HepG2 (cell line): ENCODE measurements at regions not wholly inside any gene's neighbourhood (a gene's known extent, or its start where the extent isn't known, plus 50 kb on each side); places are given as distances from the start of the nearest gene placed in this dataset.

Experiments
- CBFB ChIP-seq: sonication (generic); formaldehyde crosslinking; IDR thresholded peaks from 2 replicates; pipeline ENCODE4 v1.4.0; 2020; ENCODE audit warnings: missing genetic modification reagents
- CTCF ChIP-seq: sonication (generic); formaldehyde crosslinking; IDR thresholded peaks from 2 replicates; pipeline ENCODE4 v1.5.0; 2020; ENCODE audit warnings: mild to moderate bottlenecking, missing genetic modification reagents, moderate library complexity
- HNRNPL ChIP-seq: fragments of 200-400 bp; formaldehyde crosslinking; IDR thresholded peaks from 2 replicates; pipeline ENCODE4 v1.6.1; 2017; ENCODE audit warnings: mild to moderate bottlenecking, low read depth, low read length
- MXI1 ChIP-seq: IDR thresholded peaks from 3 replicates; pipeline ENCODE4 v1.6.1; 2012; ENCODE audit warnings: low read depth, low read length, inconsistent platforms, borderline replicate concordance
- NCOA5 ChIP-seq: sonication (generic); formaldehyde crosslinking; IDR thresholded peaks from 2 replicates; pipeline ENCODE4 v1.4.0; 2020; ENCODE audit warnings: missing genetic modification reagents
- POLR2A ChIP-seq, 2 experiments: IDR thresholded peaks; 2 replicates each; pipeline ENCODE4 v1.6.1; 2011; ENCODE audit warnings: low read depth in 2 of 2, low read length in 2 of 2, mild to moderate bottlenecking in 1 of 2, moderate library complexity in 1 of 2; ENCODE audit not compliant: insufficient read depth in 1 of 2
- PREB ChIP-seq: sonication (generic); formaldehyde crosslinking; IDR thresholded peaks from 2 replicates; pipeline ENCODE4 v1.4.0; 2020; ENCODE audit warnings: missing genetic modification reagents
- ZBTB40 ChIP-seq, 2 experiments: fragments of 450-650 bp in 1 of 2; sonication (generic) in 1 of 2; formaldehyde crosslinking in 1 of 2; IDR thresholded peaks; 2 replicates each; pipeline versions ENCODE4 v1.6.1 to v1.8.0; 2016 to 2022; ENCODE audit warnings: antibody characterized with exemption in 1 of 2, mild to moderate bottlenecking in 1 of 2, missing genetic modification reagents in 1 of 2
- ZNF34 ChIP-seq: sonication (generic); formaldehyde crosslinking; IDR thresholded peaks from 2 replicates; pipeline ENCODE4 v1.4.0; 2020; ENCODE audit warnings: mild to moderate bottlenecking, missing genetic modification reagents, borderline replicate concordance

GRCh38 chr2:74740741-74741431 lies 86.8 kb downstream of the SEMA4F start:
- TF ChIP-seq CBFB (CRISPR knock-in tag) (no peak), CTCF (CRISPR knock-in tag) (peak; percentile 45), ZNF34 (CRISPR knock-in tag) (no peak), ZBTB40 (IDR thresholded peaks at IDR 0.05) (no peak), ZBTB40 (CRISPR knock-in tag; IDR thresholded peaks at IDR 0.05) (peak; percentile 29; the same call in 1 of the 2 replicates), NCOA5 (CRISPR knock-in tag) (no peak), PREB (CRISPR knock-in tag) (no peak), POLR2A (IDR thresholded peaks at IDR 0.05; ENCODE audit: insufficient read depth in 1 of 2, low read depth in 2 of 2, low read length in 2 of 2) (no peak), HNRNPL (peak; percentile 76), MXI1 (no peak)
